Glomerular visceral epithelial cell (primary cell): ENCODE measurements at regions not wholly inside any gene's neighbourhood (a gene's known extent, or its start where the extent isn't known, plus 50 kb on each side); places are given as distances from the start of the nearest gene placed in this dataset.

Experiments used
- DNase-seq: peaks from one replicate; pipeline ENCODE4 v3.0.0-alpha.2; 2016; ENCODE audit errors: extremely low spot score

- DNase-seq, result no peak
Observed at GRCh38 chr1:30484668-30485067, 238.7 kb downstream of the MATN1 start.

- no peak for DNase-seq
Observed at GRCh38 chr1:30479575-30479974, 243.8 kb downstream of the MATN1 start.

DNA sequence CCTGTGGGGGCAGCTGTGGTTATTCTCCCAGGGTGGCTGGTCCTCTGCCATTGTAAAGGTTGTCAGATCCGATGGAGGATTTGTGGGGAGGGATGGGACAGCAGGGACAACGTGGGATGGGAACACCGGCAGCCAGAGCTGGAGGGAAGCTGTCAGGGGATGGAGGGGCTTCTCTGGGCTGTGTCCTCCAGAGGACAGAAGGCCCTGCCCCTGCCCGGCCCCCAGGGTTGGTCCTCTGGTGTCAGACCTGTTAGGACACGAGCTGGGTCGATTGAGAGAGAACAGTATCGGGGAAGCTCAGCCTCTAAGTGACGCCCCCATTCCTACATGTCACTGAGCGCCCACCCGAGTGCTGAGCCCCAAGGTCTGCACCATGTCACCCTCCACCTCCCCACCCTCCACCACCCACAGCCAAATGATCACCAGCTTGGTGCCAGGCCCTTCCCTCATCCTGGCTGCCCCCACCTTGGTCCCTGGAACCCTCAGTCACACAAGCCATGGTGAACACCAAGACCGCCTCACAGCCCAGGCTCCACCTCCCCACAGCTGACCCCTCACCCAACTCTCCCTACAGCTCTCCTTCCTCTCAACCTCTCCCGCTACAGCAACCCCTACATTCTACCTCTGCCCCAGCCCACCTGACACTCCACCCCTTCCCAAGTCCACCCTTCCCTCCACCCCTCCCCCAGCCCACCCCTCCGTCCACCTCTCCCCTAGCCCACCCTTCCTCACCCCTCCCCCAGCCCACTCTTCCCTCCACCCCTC is 244.4 kb downstream of the MATN1 start:
- DNase-seq, result no peak

DNA sequence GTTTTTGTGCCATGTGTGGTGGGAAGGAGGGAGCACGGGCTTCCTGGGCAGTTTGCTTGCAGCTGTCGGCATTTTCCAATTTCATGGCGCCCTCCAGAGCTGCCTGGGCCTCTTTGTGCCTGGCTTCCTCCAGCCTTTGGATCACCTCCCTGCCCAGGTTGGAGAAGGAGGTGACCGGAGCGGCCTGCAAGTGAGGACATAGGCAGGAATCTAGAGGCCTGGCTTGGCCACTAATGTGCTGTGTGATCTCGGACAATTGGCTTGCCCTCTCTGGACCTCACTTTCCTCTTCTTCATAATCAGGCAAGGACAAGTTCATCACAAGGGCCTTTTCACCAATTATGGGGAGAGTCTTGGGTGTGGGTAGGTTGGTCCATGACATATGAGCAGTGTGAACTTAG is 245.1 kb downstream of the MATN1 start:
- no peak for DNase-seq

DNA sequence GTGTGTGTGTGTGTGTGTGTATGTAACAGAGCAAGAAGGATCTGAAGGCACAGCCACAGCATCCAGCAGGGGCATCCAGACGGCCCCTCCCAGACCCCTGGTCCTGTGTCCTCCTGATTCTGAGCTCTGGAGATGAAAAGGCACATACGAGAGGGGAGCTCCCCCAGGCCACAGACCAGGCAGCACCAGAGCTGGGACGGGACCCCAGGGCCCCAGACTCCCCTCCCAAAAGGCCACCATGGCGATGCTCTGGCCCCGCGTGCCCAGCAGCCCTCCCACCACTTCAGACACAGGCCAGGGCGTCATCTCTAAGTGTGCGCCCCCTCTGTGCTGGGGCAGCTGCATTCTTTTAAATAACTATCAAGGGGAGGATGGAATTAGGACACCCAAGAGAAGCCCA is 245.8 kb downstream of the MATN1 start:
- DNase-seq, result no peak

GRCh38 chr1:30476911-30477459 is 246.4 kb downstream of the MATN1 start:
- no peak for DNase-seq

DNA sequence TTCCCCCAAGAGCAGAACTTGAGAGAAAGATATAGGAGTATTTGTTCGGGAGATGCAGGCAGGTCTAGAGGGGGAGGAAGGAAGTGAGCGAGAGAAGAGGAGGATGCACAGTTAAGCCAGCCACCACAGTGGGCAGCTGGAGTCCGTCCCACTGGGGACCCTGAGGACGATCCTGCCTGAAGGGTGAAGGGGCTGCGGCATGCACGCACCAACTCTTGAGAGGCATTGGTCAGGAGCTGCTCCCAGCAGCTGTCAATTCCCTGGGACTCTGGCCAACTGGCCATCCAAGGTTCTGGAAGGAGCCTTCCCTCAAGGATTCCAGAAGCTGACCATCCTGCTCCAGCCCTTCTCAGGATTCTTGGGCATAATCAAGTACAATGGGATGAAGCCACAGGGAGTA is 246.9 kb downstream of the MATN1 start:
- no peak for DNase-seq

DNA sequence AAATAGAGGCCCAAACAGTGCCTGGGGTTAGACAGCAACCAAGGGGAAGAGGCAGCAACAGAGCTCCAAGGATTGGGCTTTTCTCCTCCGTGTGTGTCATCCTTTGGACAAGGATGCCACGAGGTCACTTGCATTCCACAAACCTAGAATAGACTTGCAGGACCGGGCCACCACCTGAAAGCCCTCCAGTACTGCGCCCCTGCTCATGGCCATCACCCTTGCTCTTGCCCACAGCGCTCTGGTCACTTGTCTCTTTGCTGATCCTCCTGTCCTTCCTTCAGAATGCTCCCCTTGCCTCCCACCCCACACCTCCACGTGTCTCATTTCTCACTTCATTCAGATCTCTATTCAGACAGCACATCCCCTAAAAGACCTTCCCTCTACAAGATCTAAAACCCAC is 247.4 kb downstream of the MATN1 start:
- DNase-seq, result no peak

DNA sequence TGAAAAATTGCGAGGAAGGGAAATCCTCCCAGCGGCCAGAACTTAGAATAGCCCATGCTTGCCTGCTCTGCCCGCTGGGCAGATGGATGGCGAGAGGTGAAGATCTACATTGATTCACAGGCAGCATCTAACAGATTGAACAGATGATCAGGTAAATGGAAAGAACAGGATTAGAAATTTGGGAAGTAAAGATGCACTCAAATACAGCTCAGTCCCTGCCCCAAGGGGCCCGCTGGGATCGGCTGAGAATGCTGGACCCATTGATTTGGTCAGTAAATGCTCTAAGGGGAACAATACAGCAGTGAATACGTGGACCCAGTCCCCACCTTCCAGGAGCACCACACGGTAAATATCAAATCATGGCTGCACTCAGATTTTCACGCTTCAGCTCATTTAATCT is 248.2 kb downstream of the MATN1 start:
- DNase-seq, result no peak

- no peak for DNase-seq
Observed at GRCh38 chr1:30474818-30475200, 248.6 kb downstream of the MATN1 start.

- DNase-seq, result no peak
Observed at GRCh38 chr1:30473922-30474817, 249.2 kb downstream of the MATN1 start.

DNA sequence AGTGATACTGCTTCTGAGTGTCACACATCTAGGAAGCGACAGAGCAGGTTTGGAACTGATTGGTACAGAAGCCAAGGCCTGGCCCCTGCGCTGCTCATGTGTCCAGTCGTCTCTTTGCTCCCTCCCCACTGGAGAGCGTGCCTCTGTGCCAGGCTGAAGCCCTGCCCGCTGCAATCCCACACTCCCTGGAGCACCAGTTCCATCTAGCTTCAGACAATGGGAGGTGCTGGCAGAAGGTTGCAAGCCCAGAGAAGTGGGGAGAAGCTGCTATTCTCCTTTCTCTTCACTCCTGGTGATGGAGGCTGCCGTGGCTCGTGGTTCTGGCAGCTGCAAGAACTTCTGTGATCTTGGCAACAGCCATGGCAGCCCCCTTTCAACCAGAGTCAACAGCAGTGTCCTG is 250.9 kb downstream of the MATN1 start:
- no peak for DNase-seq

GRCh38 chr1:30472009-30472408 is 251.4 kb downstream of the MATN1 start:
- DNase-seq, result no peak

GRCh38 chr1:30471307-30471706 is 252.1 kb downstream of the MATN1 start:
- DNase-seq, result no peak

- no peak for DNase-seq
Observed at GRCh38 chr1:30469426-30469825, 254.0 kb downstream of the MATN1 start.

- no peak for DNase-seq
Observed at GRCh38 chr1:30467101-30467500, 256.3 kb downstream of the MATN1 start.

DNA sequence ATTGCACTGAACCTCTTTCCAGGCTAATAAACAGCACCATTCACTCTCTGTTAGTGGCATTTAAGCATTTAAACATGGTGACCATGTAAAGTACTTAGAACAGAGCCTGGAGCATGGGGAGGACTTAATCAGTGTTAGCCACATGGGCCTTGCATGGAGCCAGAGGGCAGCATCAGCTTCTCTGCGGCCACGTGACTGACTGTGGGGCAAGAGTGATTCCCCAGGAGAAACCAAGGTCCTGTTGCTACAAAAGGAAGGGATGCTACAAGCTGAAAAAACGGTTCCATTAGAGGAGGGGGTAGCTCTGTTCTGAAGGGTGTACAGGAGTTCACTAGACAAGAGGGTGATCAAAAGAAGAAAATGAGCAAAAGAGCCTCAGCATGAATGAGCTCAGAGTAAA is 256.8 kb downstream of the MATN1 start:
- DNase-seq, result no peak

- no peak for DNase-seq
Observed at GRCh38 chr1:30466026-30466425, 257.4 kb downstream of the MATN1 start.

DNA sequence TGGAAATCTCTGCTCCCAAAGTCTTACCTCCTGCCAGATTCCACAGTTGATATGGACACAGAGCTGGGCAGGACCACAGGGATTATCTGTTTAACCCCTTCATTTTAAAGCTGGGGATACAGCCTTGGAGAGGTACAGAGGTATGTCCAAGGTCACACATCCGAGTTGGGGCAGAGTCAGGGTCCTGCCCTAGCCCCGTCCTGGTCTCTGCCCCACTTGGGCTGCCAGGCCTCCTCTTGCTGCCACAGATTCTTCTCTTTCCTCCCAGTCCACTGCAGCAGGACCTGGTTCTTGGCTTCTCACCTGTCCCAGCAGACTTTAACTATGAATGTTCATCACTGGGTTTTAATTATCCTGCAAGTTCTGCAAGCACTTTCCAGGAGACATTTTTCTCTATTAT is 258.3 kb downstream of the MATN1 start:
- no peak for DNase-seq

GRCh38 chr1:30464187-30464617 is 259.2 kb downstream of the MATN1 start:
- no peak for DNase-seq

GRCh38 chr1:30462826-30463425 is 260.5 kb downstream of the MATN1 start:
- no peak for DNase-seq

DNA sequence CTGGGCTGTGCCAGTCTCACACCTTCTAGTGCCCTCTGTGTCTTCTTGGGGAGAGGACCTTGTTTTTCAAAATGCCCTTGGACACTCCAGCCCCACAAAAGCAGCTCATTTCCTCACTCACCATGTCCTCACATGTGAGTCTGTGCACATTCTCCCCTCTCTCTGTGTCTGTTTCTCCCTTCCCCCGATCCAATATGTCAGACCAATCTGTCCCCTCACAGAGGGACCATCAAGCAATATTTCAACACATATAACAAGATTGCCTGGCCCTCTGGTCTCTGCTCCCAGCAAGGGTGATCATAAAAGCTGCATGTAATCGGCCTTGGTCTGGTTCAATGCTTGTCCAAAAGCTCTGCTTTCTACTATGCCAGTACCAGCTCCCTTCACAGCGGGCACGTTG is 261.2 kb downstream of the MATN1 start:
- DNase-seq, result no peak
